Progenitor cell of endocrine pancreas (in vitro differentiated cells): ENCODE measurements at regions not wholly inside any gene's neighbourhood (a gene's known extent, or its start where the extent isn't known, plus 50 kb on each side); places are given as distances from the start of the nearest gene placed in this dataset.
A peak's percentile ranks its signal among the peaks of the same experiment; 100 is the strongest.

Experiments used
- DNase-seq: peaks from one replicate; pipeline ENCODE4 v3.0.0; 2021; ENCODE audit warnings: low spot score; ENCODE audit not compliant: unreplicated experiment
- H3K27ac Mint-ChIP-seq: 2 replicates; pipeline ENCODE4 v1.8.0; 2021; ENCODE audit warnings: mild to moderate bottlenecking, moderate library complexity, mixed read lengths
- H3K27me3 Mint-ChIP-seq: 2 replicates; pipeline ENCODE4 v1.8.0; 2021; ENCODE audit warnings: mixed read lengths
- H3K36me3 Mint-ChIP-seq: 2 replicates; pipeline ENCODE4 v1.8.0; 2022; ENCODE audit warnings: mixed read lengths; ENCODE audit not compliant: insufficient read depth
- H3K4me1 Mint-ChIP-seq: 2 replicates; pipeline ENCODE4 v1.8.0; 2021; ENCODE audit warnings: low read depth, mixed read lengths
- H3K4me3 Mint-ChIP-seq: 2 replicates; pipeline ENCODE4 v1.8.0; 2021; ENCODE audit warnings: low read depth, mild to moderate bottlenecking, moderate library complexity, mixed read lengths
- H3K9me3 Mint-ChIP-seq: 2 replicates; pipeline ENCODE4 v1.8.0; 2021; ENCODE audit warnings: low read depth, mixed read lengths
- CTCF ChIP-seq: fragments of 200-600 bp; sonication (generic); IDR thresholded peaks from one replicate; pipeline ENCODE4 v1.5.0; 2021; ENCODE audit warnings: antibody characterized with exemption, mild to moderate bottlenecking; ENCODE audit not compliant: unreplicated experiment

DNA sequence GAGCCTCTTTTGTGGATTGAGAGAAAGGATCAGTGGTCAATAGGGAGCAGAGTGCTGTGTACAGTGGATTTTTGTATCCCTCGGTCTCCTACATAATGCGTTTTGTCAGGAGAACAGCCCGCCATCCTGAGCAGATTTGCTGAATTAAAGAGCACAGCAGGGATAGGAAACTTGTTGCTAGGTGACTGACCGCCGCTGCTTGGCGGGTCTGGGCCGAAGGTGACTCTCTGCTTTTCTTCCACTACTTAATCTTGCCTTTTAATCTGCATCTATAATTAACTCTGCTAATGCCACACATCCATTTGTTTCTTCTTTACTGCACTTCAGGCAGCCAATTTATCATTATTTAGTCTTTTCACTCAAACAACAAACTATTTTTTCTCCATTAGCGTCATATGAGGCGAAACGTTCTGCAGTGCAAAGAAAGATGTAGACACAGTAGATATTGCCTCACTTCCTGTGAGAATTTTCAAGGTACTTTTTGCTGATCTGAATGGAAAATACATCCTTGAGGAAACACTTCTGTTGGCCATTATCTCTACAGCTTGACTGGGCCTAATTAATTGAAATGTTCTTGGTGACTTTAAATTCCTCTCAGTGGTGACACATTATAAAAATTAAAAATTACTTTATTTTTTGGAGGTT, 108.0 kb downstream of the PPM1A start:
- Mint-ChIP-seq H3K9me3 (peaks cover 6% of the 10 kb centered on the region), H3K4me1 (peaks cover 3% of the 10 kb centered on the region), H3K27ac (peak overlapping the region; percentile 53), H3K36me3 (no peaks in the 10 kb centered on the region), H3K27me3 (peaks cover 4% of the 10 kb centered on the region), H3K4me3 (no peak overlapping the region)
- TF ChIP-seq CTCF = no peak
- DNase-seq = no peak

- TF ChIP-seq CTCF = no peak
- Mint-ChIP-seq H3K27me3 (peaks cover 4% of the 10 kb centered on the region), H3K4me1 (peaks cover 3% of the 10 kb centered on the region), H3K9me3 (peaks cover 6% of the 10 kb centered on the region), H3K27ac (no peak overlapping the region), H3K4me3 (no peak overlapping the region), H3K36me3 (no peaks in the 10 kb centered on the region)
- DNase-seq = no peak
These were observed 108.6 kb downstream of the PPM1A start for GRCh38 chr14:60357551-60358149.

- TF ChIP-seq CTCF = no peak
- Mint-ChIP-seq H3K27ac (no peak overlapping the region), H3K4me3 (no peak overlapping the region), H3K27me3 (no peaks in the 10 kb centered on the region), H3K9me3 (peaks cover 6% of the 10 kb centered on the region), H3K4me1 (no peaks in the 10 kb centered on the region), H3K36me3 (no peaks in the 10 kb centered on the region)
- DNase-seq = no peak
These were observed 114.3 kb downstream of the PPM1A start for GRCh38 chr14:60363275-60363674.

GRCh38 chr14:60363687-60364086, 114.7 kb downstream of the PPM1A start:
- no peak for TF ChIP-seq CTCF
- Mint-ChIP-seq H3K27ac (no peak overlapping the region), H3K36me3 (no peaks in the 10 kb centered on the region), H3K4me1 (no peaks in the 10 kb centered on the region), H3K4me3 (no peak overlapping the region), H3K27me3 (no peaks in the 10 kb centered on the region), H3K9me3 (peaks cover 6% of the 10 kb centered on the region)
- DNase-seq = no peak

GRCh38 chr14:60381909-60382308, 104.0 kb downstream of the C14orf39 start:
- no peak for DNase-seq
- Mint-ChIP-seq H3K4me1 (no peaks in the 10 kb centered on the region), H3K9me3 (no peaks in the 10 kb centered on the region), H3K27ac (no peak overlapping the region), H3K27me3 (peaks cover 3% of the 10 kb centered on the region), H3K36me3 (no peaks in the 10 kb centered on the region), H3K4me3 (no peak overlapping the region)
- no peak for TF ChIP-seq CTCF
